GM06990 (cell line): ENCODE measurements at regions not wholly inside any gene's neighbourhood (a gene's known extent, or its start where the extent isn't known, plus 50 kb on each side); places are given as distances from the start of the nearest gene placed in this dataset.

Source experiments
- DNase-seq: peaks from one replicate; pipeline ENCODE4 v3.0.0-alpha.2; 2011; ENCODE audit not compliant: insufficient read length; ENCODE audit errors: extremely low read depth
- H3K27me3 ChIP-seq: replicated peaks from 2 replicates; pipeline ENCODE4 v1.6.0; 2011; ENCODE audit warnings: low read length; ENCODE audit not compliant: control insufficient read depth, insufficient read depth
- H3K36me3 ChIP-seq: 2 replicates; pipeline ENCODE4 v1.5.1; 2011; ENCODE audit warnings: low read length; ENCODE audit not compliant: control insufficient read depth, insufficient read depth
- H3K4me3 ChIP-seq: replicated peaks from 2 replicates; pipeline ENCODE4 v1.5.1; 2011; ENCODE audit warnings: low read depth, mild to moderate bottlenecking, control low read depth, low read length
- TF ChIP-seq, protein P1 (sequence below): IDR thresholded peaks from 2 replicates; pipeline ENCODE4 v1.5.1; 2011; ENCODE audit warnings: low read length, control low read depth, mild to moderate bottlenecking, inconsistent platforms; ENCODE audit not compliant: insufficient read depth, poor library complexity, severe bottlenecking

DNA sequence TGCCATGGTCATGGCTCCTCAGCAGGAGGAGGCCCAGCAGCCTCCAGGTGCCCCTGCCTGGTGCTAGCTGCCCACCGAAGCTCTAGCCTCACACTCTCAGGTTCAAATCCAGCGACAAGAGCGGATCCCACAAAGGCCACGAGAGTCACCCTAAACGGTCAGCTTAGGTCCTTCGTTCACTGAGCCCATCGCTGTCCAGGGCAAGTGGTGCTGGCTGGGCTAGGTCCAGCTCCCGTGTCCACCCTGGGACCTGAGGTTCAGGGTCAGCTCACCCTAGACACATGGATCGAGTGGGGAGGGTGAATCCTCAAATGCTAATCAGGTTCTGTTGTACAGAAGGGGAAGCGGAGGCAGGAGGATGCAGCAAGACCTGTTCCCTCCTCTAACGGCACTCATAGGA is 171.9 kb upstream of the SULF2 start:
- no peak for DNase-seq
- no peaks in the 10 kb centered on the region for H3K36me3 ChIP-seq
- no peak overlapping the region for H3K4me3 ChIP-seq
- TF ChIP-seq, protein P1, sequence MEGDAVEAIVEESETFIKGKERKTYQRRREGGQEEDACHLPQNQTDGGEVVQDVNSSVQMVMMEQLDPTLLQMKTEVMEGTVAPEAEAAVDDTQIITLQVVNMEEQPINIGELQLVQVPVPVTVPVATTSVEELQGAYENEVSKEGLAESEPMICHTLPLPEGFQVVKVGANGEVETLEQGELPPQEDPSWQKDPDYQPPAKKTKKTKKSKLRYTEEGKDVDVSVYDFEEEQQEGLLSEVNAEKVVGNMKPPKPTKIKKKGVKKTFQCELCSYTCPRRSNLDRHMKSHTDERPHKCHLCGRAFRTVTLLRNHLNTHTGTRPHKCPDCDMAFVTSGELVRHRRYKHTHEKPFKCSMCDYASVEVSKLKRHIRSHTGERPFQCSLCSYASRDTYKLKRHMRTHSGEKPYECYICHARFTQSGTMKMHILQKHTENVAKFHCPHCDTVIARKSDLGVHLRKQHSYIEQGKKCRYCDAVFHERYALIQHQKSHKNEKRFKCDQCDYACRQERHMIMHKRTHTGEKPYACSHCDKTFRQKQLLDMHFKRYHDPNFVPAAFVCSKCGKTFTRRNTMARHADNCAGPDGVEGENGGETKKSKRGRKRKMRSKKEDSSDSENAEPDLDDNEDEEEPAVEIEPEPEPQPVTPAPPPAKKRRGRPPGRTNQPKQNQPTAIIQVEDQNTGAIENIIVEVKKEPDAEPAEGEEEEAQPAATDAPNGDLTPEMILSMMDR: no peak
- peaks cover 1% of the 10 kb centered on the region for H3K27me3 ChIP-seq

DNA sequence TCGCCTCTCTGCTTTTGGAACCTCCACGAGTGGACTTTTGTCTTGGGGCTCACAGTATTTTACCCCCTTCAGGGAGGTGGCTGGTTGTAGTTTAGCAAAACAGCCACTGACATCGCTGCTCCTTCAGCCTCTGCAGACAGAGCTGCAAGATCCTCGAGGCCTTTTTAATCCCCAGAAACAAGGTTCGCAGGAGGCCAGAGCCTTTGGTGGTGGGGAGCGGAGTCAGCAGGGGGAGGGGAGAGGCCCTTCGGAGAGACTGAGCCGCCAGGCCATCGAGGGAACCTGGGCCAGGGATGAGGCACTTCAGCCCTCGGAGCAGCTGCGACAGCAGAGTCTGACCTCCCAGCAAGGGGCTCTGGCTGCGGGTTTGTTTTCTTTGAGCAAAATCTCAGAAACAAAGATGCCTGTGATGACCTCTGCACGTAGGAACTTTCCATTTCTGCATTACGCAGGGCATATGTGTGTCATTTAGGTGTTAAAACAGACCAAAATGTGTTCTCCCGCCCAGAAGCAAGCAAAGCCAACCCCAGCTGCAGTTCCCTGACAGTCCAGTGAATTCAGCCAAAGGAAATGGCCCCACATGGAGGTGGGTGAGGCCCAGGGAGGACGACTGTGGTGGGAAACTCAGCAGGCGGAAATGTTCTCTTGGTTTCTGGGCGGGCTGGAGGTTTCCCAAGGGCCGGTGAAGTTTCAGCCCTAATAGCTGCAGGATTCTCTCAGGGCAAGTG is 171.2 kb upstream of the SULF2 start:
- H3K27me3 ChIP-seq: peaks cover 1% of the 10 kb centered on the region
- DNase-seq: no peak
- H3K36me3 ChIP-seq: no peaks in the 10 kb centered on the region
- TF ChIP-seq, protein P1: no peak
- no peak overlapping the region for H3K4me3 ChIP-seq

DNA sequence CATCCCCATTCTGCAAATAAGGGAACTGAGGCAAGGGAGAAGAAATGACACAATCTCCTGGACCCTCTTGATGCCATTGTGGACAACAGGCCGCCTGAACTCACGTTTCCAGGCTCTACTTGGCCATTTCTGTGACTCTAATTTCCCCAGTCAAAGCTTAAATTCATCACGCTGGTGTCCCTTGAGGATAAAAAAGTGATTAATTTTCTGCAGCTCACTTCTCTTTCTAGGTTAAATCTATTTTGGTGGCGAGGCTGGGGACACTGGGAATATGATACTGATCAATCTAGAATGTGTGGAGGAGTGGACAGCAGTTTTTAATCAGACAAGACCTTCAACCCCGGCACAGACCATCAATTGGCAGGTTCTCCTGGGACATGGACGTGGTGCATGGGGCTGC is 168.2 kb upstream of the SULF2 start:
- H3K4me3 ChIP-seq: no peak overlapping the region
- TF ChIP-seq, protein P1: no peak
- H3K27me3 ChIP-seq: no peaks in the 10 kb centered on the region; the same call in none of the 2 replicates
- no peaks in the 10 kb centered on the region for H3K36me3 ChIP-seq
- no peak for DNase-seq

- no peak for DNase-seq
- no peaks in the 10 kb centered on the region for H3K36me3 ChIP-seq
- no peaks in the 10 kb centered on the region; the same call in none of the 2 replicates for H3K27me3 ChIP-seq
- no peak overlapping the region for H3K4me3 ChIP-seq
- TF ChIP-seq, protein P1: no peak
Observed at GRCh38 chr20:47952023-47952564, 166.8 kb upstream of the SULF2 start.

GRCh38 chr20:47951521-47951971 is 166.3 kb upstream of the SULF2 start:
- DNase-seq: no peak
- Histone ChIP-seq H3K4me3 (no peak overlapping the region), H3K27me3 (no peaks in the 10 kb centered on the region; the same call in none of the 2 replicates), H3K36me3 (no peaks in the 10 kb centered on the region)
- TF ChIP-seq, protein P1: no peak
